Testis (tissue), 2 donors: ENCODE measurements at regions not wholly inside any gene's neighbourhood (a gene's known extent, or its start where the extent isn't known, plus 50 kb on each side); places are given as distances from the start of the nearest gene placed in this dataset.

Experiments used
- DNase-seq: peaks from one replicate; pipeline ENCODE4 v3.0.0-alpha.2; 2019
- H3K27ac ChIP-seq, 2 donors: fragments of 200-600 bp; sonication (generic); one replicate each; pipeline ENCODE4 v1.5.1; 2019
- H3K27me3 ChIP-seq: fragments of 200-600 bp; sonication (generic); one replicate; pipeline ENCODE4 v1.5.1; 2019
- H3K36me3 ChIP-seq: fragments of 200-600 bp; sonication (generic); one replicate; pipeline ENCODE4 v1.5.1; 2017; ENCODE audit warnings: low read depth; ENCODE audit errors: missing control alignments
- H3K4me1 ChIP-seq: fragments of 200-600 bp; sonication (generic); one replicate; pipeline ENCODE4 v1.5.1; 2019
- H3K4me3 ChIP-seq, 2 donors: fragments of 200-600 bp; sonication (generic); one replicate each; pipeline ENCODE4 v1.5.1; 2017 to 2019
- H3K9me3 ChIP-seq: fragments of 200-600 bp; sonication (generic); one replicate; pipeline ENCODE4 v1.5.1; 2017
- CTCF ChIP-seq, 3 experiments: fragments of 450-650 bp in 2 of 3; fragments of 200-600 bp in 1 of 3; sonication (generic) in 1 of 3; IDR thresholded peaks; one replicate each; pipeline ENCODE4 v1.5.1; 2016 to 2019; ENCODE audit warnings: antibody characterized with exemption in 3 of 3, mild to moderate bottlenecking in 2 of 3, moderate library complexity in 1 of 3
- POLR2A ChIP-seq: fragments of 450-650 bp; IDR thresholded peaks from one replicate; pipeline ENCODE4 v1.6.1; 2017; ENCODE audit warnings: antibody characterized with exemption, mild to moderate bottlenecking, moderate library complexity
- WGBS, 2 donors: methylation state at CpG; one replicate each; pipeline ENCODE4 v1.1.5; 2018; 5-methylcytosine and 5-hydroxymethylcytosine counted together
- intact Hi-C: fragments of 100-400 bp; cut with DNase I; formaldehyde crosslinking; loops from one replicate; pipeline ENCODE4 v1.15.1; 2023; ENCODE audit warnings: low total_unique reads

DNA sequence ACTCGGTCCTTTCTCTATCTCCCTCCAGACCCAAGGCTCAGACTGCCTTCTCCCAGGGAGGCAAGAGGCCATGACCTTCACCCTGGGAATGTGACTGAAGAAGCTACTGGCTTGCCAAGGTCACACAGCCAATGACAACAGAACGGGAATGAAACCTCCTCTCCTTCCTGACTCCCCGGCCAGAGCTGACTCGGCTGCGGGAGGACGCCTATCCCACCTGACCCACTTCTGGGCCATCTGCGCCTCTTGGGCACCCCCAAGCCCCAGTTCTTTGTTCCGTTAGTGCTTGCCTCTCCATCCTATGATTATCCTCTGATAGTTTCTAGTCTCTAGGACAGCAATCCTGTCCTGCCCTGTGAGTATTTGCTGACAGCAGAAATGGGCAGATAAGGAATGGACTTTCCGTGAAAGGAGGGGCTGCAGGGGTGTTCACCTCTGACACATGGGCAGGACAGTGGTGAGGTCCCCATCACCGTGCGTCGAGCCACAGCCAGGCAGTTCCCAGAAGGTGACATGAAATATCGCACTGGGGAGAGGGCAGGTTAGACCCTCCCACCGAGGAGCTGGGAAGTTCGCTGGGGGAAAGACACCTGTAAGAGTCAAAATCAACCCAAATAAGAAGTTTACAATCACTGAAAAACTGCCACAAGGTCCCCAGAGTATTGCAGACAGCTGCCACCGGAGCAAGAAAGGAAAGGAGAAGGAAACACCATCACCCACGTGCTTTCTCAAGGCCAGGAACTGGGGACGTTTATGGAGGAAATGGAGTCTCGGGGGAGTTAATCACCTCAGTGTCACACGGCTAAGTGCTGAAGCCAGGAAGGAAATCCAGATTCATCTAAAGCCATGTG is 63.0 kb downstream of the INSIG1 start:
- Histone ChIP-seq H3K36me3 (no peaks in the 10 kb centered on the region), H3K4me3 (no peak overlapping the region), H3K27me3 (no peaks in the 10 kb centered on the region), H3K27ac (no peak overlapping the region), H3K9me3 (no peaks in the 10 kb centered on the region), H3K4me1 (peaks cover 8% of the 10 kb centered on the region)
- no peak for TF ChIP-seq CTCF (IDR thresholded peaks at IDR 0.05)
- no peak for TF ChIP-seq POLR2A
- WGBS, 2 donors, result 46 to 66% methylated on average over 19 to 20 of the region's 20 CpGs
- no peak for DNase-seq
- intact Hi-C loops, result no loop called here

DNA sequence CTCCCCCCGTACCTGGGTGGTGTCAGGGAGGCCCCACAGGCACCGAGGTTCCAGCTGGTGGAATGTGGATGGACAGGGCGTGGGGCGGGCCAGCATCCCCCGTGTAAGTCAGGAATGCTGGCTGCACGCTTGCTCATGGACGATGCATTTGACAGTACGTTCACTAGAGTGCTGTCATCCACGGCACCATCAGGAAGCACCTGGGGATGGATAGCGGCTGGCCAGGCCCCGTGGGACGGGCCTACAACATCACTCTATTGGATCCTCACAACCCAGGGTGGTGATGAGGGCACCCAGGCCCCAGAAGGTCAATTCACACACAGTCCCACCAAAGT is 63.6 kb downstream of the INSIG1 start:
- H3K4me1 ChIP-seq, result peaks cover 8% of the 10 kb centered on the region
- intact Hi-C loops, result no loop called here
- no peaks in the 10 kb centered on the region for H3K9me3 ChIP-seq
- TF ChIP-seq POLR2A, result no peak
- no peak for TF ChIP-seq CTCF (IDR thresholded peaks at IDR 0.05)
- no peaks in the 10 kb centered on the region for H3K36me3 ChIP-seq
- no peak for DNase-seq
- WGBS, 2 donors, result 83 to 86% methylated on average over 1 to 12 of the region's 12 CpGs
- no peak overlapping the region for H3K4me3 ChIP-seq
- no peaks in the 10 kb centered on the region for H3K27me3 ChIP-seq
- no peak overlapping the region for H3K27ac ChIP-seq

- WGBS, 2 donors, result 85 to 92% methylated on average over 5 to 7 of the region's 7 CpGs
- intact Hi-C loops, result no loop called here
- Histone ChIP-seq H3K27me3 (no peaks in the 10 kb centered on the region), H3K9me3 (no peaks in the 10 kb centered on the region), H3K4me1 (peaks cover 8% of the 10 kb centered on the region), H3K4me3 (no peak overlapping the region), H3K27ac (no peak overlapping the region), H3K36me3 (no peaks in the 10 kb centered on the region)
- no peak for DNase-seq
- no peak for TF ChIP-seq POLR2A
- no peak for TF ChIP-seq CTCF (IDR thresholded peaks at IDR 0.05)
Observed at GRCh38 chr7:155361947-155362346, 64.3 kb downstream of the INSIG1 start.

DNA sequence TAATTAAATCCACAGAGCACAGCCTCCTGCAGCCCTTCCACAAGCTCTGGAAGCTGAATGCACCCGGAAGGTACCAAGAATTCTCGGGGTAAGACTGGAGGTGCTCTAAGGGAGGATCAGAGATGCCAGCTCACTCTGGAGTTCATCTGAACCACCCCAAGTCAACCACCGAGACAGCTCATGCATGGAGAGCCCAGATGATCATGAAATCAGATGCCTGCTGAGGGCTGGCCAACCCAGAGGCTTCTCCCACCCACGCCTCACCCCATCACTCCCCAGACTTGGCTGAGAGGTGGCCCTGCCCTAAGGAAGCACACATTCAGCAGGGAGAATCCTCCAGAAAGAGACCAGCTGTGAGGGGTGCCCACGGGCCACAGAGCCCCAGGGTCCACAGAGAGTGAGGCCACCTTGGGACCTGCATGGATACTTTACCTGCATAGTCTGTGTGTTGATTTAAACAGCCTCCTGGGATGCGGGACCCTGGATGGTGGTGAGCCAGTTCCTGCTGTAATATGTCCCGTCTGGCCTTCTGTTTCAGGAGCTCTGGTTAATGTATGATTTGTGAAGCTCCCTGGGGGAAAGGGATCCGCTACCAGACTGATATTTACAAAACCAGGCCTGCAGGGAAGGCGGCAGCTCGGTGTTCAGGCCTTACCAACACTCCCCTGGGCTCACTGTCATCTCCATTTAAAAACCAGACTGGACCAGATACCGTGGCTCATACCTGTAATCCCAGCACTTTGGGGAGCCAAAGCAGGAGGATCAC is 64.9 kb downstream of the INSIG1 start:
- Histone ChIP-seq H3K9me3 (no peaks in the 10 kb centered on the region), H3K36me3 (no peaks in the 10 kb centered on the region), H3K4me3 (no peak overlapping the region), H3K27me3 (no peaks in the 10 kb centered on the region), H3K27ac (no peak overlapping the region), H3K4me1 (peaks cover 8% of the 10 kb centered on the region)
- WGBS, 2 donors, result 90 to 92% methylated on average over 10 to 11 of the region's 11 CpGs
- DNase-seq, result no peak
- TF ChIP-seq POLR2A (no peak), CTCF (IDR thresholded peaks at IDR 0.05) (no peak)
- intact Hi-C loops, result no loop called here
